ENCODE measurements at regions not wholly inside any gene's neighbourhood (a gene's known extent, or its start where the extent isn't known, plus 50 kb on each side); places are given as distances from the start of the nearest gene placed in this dataset.

DNA sequence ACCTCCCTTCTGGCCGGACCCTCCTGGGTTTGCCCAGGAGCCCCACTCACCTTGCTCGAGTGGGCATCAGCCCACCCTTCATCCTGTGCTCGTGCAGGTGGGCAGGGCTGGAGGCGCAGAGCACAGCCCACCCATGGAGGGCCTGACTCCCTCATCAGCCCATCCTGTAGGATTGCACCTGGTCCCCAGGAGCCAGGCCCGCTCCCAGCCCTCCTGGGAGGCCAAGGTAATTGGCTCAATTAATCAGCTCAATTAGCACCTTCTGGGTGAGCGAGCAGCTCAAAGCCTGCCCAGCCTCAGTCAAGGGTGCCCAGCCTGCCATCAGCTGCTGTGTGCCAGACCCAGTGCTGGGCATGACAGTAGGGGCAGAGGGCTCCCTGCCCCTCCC is 58.1 kb upstream of the NECTIN1 start:
- ChIA-PET CTCF (no interaction called here), POLR2A (no interaction called here)
- Mint-ChIP-seq H3K4me3 (ENCODE audit: unreplicated experiment) (no peak overlapping the region), H3K4me1 (ENCODE audit: low read depth, unreplicated experiment) (no peaks in the 10 kb centered on the region), H3K36me3 (ENCODE audit: insufficient read depth, unreplicated experiment) (no peaks in the 10 kb centered on the region), H3K27me3 (ENCODE audit: insufficient read depth, unreplicated experiment) (no peaks in the 10 kb centered on the region), H3K27ac (ENCODE audit: unreplicated experiment) (no peak overlapping the region), H3K9me3 (ENCODE audit: unreplicated experiment) (no peaks in the 10 kb centered on the region)
- TF ChIP-seq, protein P1, sequence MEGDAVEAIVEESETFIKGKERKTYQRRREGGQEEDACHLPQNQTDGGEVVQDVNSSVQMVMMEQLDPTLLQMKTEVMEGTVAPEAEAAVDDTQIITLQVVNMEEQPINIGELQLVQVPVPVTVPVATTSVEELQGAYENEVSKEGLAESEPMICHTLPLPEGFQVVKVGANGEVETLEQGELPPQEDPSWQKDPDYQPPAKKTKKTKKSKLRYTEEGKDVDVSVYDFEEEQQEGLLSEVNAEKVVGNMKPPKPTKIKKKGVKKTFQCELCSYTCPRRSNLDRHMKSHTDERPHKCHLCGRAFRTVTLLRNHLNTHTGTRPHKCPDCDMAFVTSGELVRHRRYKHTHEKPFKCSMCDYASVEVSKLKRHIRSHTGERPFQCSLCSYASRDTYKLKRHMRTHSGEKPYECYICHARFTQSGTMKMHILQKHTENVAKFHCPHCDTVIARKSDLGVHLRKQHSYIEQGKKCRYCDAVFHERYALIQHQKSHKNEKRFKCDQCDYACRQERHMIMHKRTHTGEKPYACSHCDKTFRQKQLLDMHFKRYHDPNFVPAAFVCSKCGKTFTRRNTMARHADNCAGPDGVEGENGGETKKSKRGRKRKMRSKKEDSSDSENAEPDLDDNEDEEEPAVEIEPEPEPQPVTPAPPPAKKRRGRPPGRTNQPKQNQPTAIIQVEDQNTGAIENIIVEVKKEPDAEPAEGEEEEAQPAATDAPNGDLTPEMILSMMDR (IDR thresholded peaks at IDR 0.05; ENCODE audit: insufficient read depth in 1 of 2, low read depth in 1 of 2, low read length in 1 of 2, severe bottlenecking in 1 of 2, unreplicated experiment in 1 of 2), result no peak
- intact Hi-C loops (cut with micrococcal nuclease; ENCODE audit: unreplicated experiment), result loop anchor here (10.0 kb wide), 1 partner anchor 208 kb away; no protein-coding TSS in a partner anchor
- no peak overlapping the region for H3K4me3 ChIP-seq (ENCODE audit: low read depth, low read length)
- no peak for DNase-seq
- BruUV-seq (replicated peaks), result no TSS peak
- no peaks in the 10 kb centered on the region for H3K9me3 ChIP-seq
- no peaks in the 10 kb centered on the region for H3K27me3 ChIP-seq (replicated peaks; ENCODE audit: control insufficient read depth, insufficient read depth, low read length)
- no peaks in the 10 kb centered on the region for H3K36me3 ChIP-seq (ENCODE audit: control insufficient read depth, insufficient read depth, low read length)
- no peaks in the 10 kb centered on the region for H3K4me1 ChIP-seq

DNA sequence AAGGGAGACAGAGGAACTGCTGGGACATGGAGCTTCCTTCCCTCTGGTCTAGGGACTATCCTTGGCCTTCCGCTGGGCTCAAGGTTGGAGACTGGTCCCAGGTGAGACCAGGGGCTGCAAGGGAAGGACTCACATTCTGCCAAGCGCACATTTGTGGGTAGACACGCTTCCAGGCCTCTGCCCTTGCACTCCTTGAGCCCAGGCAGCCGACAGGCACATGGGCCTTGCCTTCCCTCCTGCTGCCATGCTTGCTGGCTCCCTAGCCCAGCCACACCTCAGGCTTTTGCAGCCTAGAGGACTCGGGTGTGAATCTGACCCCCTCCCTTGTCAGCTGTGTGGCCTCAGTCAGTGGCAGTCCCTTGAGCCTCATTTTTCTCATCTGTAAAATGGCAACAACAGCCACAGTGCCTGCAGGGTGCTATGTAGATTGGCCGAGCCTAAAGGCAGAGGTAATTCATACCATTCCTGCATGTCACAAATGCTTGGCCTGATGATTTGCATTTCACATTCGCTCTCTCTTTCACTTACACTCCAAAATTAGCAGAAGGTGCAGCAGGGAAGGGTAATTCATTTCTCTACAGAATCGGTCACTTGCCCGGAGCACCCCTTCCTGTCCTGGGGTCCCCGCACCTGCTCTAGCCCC is 57.6 kb upstream of the NECTIN1 start:
- H3K27me3 ChIP-seq (replicated peaks; ENCODE audit: control insufficient read depth, insufficient read depth, low read length), result no peaks in the 10 kb centered on the region
- no peaks in the 10 kb centered on the region for H3K9me3 ChIP-seq
- no peaks in the 10 kb centered on the region for H3K36me3 ChIP-seq (ENCODE audit: control insufficient read depth, insufficient read depth, low read length)
- TF ChIP-seq, protein P1 (IDR thresholded peaks at IDR 0.05; ENCODE audit: insufficient read depth in 1 of 2, low read depth in 1 of 2, low read length in 1 of 2, severe bottlenecking in 1 of 2, unreplicated experiment in 1 of 2), result no peak
- Mint-ChIP-seq H3K27ac (ENCODE audit: unreplicated experiment) (no peak overlapping the region), H3K4me3 (ENCODE audit: unreplicated experiment) (no peak overlapping the region), H3K9me3 (ENCODE audit: unreplicated experiment) (no peaks in the 10 kb centered on the region), H3K36me3 (ENCODE audit: insufficient read depth, unreplicated experiment) (no peaks in the 10 kb centered on the region), H3K4me1 (ENCODE audit: low read depth, unreplicated experiment) (no peaks in the 10 kb centered on the region), H3K27me3 (ENCODE audit: insufficient read depth, unreplicated experiment) (no peaks in the 10 kb centered on the region)
- intact Hi-C loops (cut with micrococcal nuclease; ENCODE audit: unreplicated experiment), result loop anchor here (10.0 kb wide), 1 partner anchor 208 kb away; no protein-coding TSS in a partner anchor
- no peaks in the 10 kb centered on the region for H3K4me1 ChIP-seq
- CTCF ChIA-PET, result interaction anchor here (0.7 kb wide), 1 partner anchor 57 kb away, joined by 4 read pairs; the partner anchor contains the start of gene NECTIN1
- H3K4me3 ChIP-seq (ENCODE audit: low read depth, low read length), result no peak overlapping the region
- no peak for DNase-seq
- BruUV-seq (replicated peaks), result no TSS peak
- POLR2A ChIA-PET, result no interaction called here

DNA sequence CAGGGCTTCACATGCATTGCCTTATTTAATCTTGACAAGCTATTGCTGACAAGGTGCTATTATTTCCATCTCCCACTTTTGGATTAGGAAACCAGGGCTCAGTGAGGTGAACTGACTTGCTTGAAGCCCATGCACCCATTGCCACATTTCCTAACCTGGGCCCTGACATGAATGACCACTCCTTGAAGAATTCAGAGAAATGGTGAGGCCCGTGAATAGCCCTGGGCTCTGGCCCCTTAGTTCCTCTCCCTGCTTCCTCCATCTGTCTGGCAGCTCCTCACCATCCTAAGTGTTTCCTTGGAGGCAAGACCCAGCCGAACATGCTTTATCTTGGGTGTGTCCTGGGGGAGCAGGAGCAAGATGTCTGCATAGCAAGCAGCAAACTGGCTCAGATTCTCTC is 56.1 kb upstream of the NECTIN1 start:
- intact Hi-C loops (cut with micrococcal nuclease; ENCODE audit: unreplicated experiment), result loop anchor here (10.0 kb wide), 1 partner anchor 210 kb away; no protein-coding TSS in a partner anchor
- Mint-ChIP-seq H3K4me1 (ENCODE audit: low read depth, unreplicated experiment) (no peaks in the 10 kb centered on the region), H3K9me3 (ENCODE audit: unreplicated experiment) (no peaks in the 10 kb centered on the region), H3K27ac (ENCODE audit: unreplicated experiment) (no peak overlapping the region), H3K27me3 (ENCODE audit: insufficient read depth, unreplicated experiment) (peaks cover 7% of the 10 kb centered on the region), H3K4me3 (ENCODE audit: unreplicated experiment) (no peak overlapping the region), H3K36me3 (ENCODE audit: insufficient read depth, unreplicated experiment) (no peaks in the 10 kb centered on the region)
- no peaks in the 10 kb centered on the region for H3K4me1 ChIP-seq
- POLR2A ChIA-PET, result no interaction called here
- no TSS peak for BruUV-seq (replicated peaks)
- CTCF ChIA-PET, result no interaction called here
- no peak overlapping the region for H3K4me3 ChIP-seq (ENCODE audit: low read depth, low read length)
- TF ChIP-seq, protein P1 (IDR thresholded peaks at IDR 0.05; ENCODE audit: insufficient read depth in 1 of 2, low read depth in 1 of 2, low read length in 1 of 2, severe bottlenecking in 1 of 2, unreplicated experiment in 1 of 2), result no peak
- H3K36me3 ChIP-seq (ENCODE audit: control insufficient read depth, insufficient read depth, low read length), result no peaks in the 10 kb centered on the region
- no peak for DNase-seq
- H3K27me3 ChIP-seq (replicated peaks; ENCODE audit: control insufficient read depth, insufficient read depth, low read length), result no peaks in the 10 kb centered on the region
- H3K9me3 ChIP-seq, result no peaks in the 10 kb centered on the region

All from Caco-2 (cell line).